Putamen (tissue), 1 donor: ENCODE measurements at regions not wholly inside any gene's neighbourhood (a gene's known extent, or its start where the extent isn't known, plus 50 kb on each side); places are given as distances from the start of the nearest gene placed in this dataset.
A peak's percentile ranks its signal among the peaks of the same experiment; 100 is the strongest.
"Not testable (repeated sequence)": the region's sequence is repeated elsewhere in the genome, so short reads cannot be mapped to it uniquely, and the experiment has no call there.

Source experiments
- DNase-seq: peaks from one replicate; pipeline ENCODE4 v3.0.0-alpha.2; 2016; ENCODE audit warnings: low spot score

DNA sequence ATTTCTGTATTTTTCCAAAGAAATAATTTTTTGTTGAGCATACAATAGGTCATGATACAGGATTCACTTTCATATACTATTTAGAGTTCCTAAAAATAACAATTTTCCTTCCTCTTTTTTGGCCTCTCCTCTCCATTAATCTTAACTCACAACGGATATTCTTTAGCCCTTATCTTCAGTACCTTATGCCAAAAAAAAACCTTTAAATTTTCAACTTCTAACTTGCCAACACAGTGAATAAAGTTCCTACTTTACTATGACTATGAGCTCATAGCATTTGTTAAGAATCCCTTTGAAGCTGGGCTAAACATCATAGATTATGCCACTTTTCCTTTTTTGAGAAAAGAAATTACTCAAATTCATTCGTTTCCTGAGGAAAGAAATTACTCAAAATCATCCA lies 1095.5 kb downstream of the EPHA3 start:
- DNase-seq, result not testable (repeated sequence)

DNA sequence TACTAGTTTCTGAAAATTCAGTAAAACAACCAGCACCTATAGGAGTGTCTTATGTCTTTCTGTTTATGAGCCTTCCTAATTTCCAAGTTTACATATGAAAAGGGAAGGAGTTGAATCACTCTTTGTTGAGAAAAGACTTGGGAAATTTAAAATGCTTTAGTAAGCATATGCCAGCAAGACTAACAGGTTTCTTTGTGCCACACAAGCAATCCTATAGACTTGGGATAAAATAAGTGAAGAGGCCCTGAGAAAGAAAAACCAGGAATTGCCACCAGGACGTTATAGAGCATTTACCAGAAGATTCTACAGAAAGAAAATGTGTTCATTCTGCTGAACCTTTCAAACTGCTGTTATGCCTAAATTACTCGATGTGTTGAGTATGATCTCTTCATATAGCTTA lies 1099.1 kb downstream of the EPHA3 start:
- not testable (repeated sequence) for DNase-seq

GRCh38 chr3:90207353-90208097 lies 1100.1 kb downstream of the EPHA3 start:
- not testable (repeated sequence) for DNase-seq

- peak; percentile 0 for DNase-seq
These were observed 1114.5 kb downstream of the EPHA3 start for GRCh38 chr3:90221900-90222299.

- no peak for DNase-seq
These were observed 1134.1 kb downstream of the EPHA3 start for GRCh38 chr3:90241481-90241880.

DNA sequence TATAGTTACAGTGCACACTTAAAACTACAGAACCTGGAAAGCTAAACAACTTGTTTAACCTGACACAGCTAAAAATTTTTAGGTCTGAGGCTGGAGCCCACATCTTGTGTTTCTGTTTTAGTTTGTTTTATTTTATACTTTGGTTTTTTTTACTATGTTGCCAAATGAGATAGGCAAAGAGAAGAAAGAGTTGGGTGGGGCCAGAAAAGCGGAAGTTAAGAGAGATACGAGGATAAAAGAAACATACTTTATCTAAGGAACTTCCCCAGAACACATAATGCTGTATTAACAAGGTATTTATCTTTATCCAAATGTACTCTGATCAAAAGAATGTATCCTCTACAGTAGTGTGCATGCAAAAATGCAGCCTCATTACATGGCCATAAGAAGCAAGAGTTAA lies 1145.7 kb downstream of the EPHA3 start:
- DNase-seq, result no peak

- no peak for DNase-seq
These were observed 1154.3 kb downstream of the EPHA3 start for GRCh38 chr3:90261481-90262433.
